Parathyroid adenoma (tissue), 2 donors: ENCODE measurements at regions not wholly inside any gene's neighbourhood (a gene's known extent, or its start where the extent isn't known, plus 50 kb on each side); places are given as distances from the start of the nearest gene placed in this dataset.

ENCODE experiments used
- H2AFZ ChIP-seq: fragments of 300-600 bp; sonication (generic); one replicate; pipeline ENCODE4 v1.7.0; 2017; ENCODE audit warnings: antibody characterized with exemption, mild to moderate bottlenecking
- H3K27ac ChIP-seq: fragments of 300-600 bp; sonication (generic); one replicate; pipeline ENCODE4 v1.7.0; 2017
- H3K27me3 ChIP-seq: fragments of 300-600 bp; sonication (generic); one replicate; pipeline ENCODE4 v1.7.0; 2017; ENCODE audit warnings: low read length; ENCODE audit not compliant: control insufficient read depth, insufficient read depth
- H3K36me3 ChIP-seq: fragments of 300-600 bp; sonication (generic); one replicate; pipeline ENCODE4 v1.7.0; 2017; ENCODE audit warnings: low read length; ENCODE audit not compliant: control insufficient read depth, insufficient read depth
- H3K4me1 ChIP-seq: fragments of 300-600 bp; sonication (generic); one replicate; pipeline ENCODE4 v1.7.0; 2017; ENCODE audit warnings: control low read depth
- H3K4me2 ChIP-seq: fragments of 300-600 bp; sonication (generic); one replicate; pipeline ENCODE4 v1.7.0; 2017; ENCODE audit warnings: low read length
- H3K4me3 ChIP-seq: fragments of 300-600 bp; sonication (generic); one replicate; pipeline ENCODE4 v1.7.0; 2017; ENCODE audit warnings: low read depth, low read length
- H3K79me2 ChIP-seq: fragments of 300-600 bp; sonication (generic); one replicate; pipeline ENCODE4 v1.7.0; 2017; ENCODE audit warnings: control low read depth
- H3K9ac ChIP-seq: fragments of 300-600 bp; sonication (generic); one replicate; pipeline ENCODE4 v1.7.0; 2017; ENCODE audit warnings: mild to moderate bottlenecking
- H3K9me3 ChIP-seq: fragments of 300-600 bp; sonication (generic); one replicate; pipeline ENCODE4 v1.7.0; 2017; ENCODE audit warnings: low read length; ENCODE audit not compliant: control insufficient read depth
- CTCF ChIP-seq: fragments of 300-600 bp; sonication (generic); IDR thresholded peaks from one replicate; pipeline ENCODE4 v1.7.0; 2017; ENCODE audit warnings: antibody characterized with exemption, mild to moderate bottlenecking
- donor health status: primary hyperparathyroidism.

DNA sequence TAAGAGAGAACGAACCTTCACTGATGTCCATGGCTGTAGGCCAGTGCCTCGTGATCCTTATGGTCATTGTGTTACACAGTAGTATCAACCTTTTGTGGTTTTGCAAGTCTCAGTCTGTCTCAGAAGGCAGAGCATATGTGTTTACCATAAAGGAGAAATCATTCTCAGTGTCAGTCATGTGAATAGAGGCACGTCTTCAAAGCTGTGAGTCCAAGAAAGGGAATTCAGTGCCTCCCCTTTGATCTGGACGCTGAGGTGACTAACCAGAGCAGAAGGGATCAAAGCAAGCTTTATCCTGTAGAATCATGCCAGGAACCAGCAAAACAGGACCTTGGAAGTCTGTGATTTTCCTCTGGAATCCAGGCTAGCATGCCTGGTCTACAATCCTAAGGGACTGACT lies 433.9 kb downstream of the DNAH5 start:
- no peaks in the 10 kb centered on the region for H3K27me3 ChIP-seq
- H3K27ac ChIP-seq = no peak overlapping the region
- TF ChIP-seq CTCF = no peak
- no peaks in the 10 kb centered on the region for H3K9me3 ChIP-seq
- no peaks in the 10 kb centered on the region for H3K4me1 ChIP-seq
- H3K4me2 ChIP-seq = no peak overlapping the region
- no peak overlapping the region for H3K4me3 ChIP-seq
- no peaks in the 10 kb centered on the region for H3K36me3 ChIP-seq
- no peak overlapping the region for H2AFZ ChIP-seq
- no peaks in the 10 kb centered on the region for H3K79me2 ChIP-seq
- H3K9ac ChIP-seq = no peak overlapping the region

GRCh38 chr5:13508559-13508958 lies 435.9 kb downstream of the DNAH5 start:
- Histone ChIP-seq H3K79me2 (no peaks in the 10 kb centered on the region), H3K27ac (no peak overlapping the region), H3K4me3 (no peak overlapping the region), H3K9ac (no peak overlapping the region), H3K4me2 (no peak overlapping the region), H2AFZ (no peak overlapping the region), H3K36me3 (no peaks in the 10 kb centered on the region), H3K9me3 (no peaks in the 10 kb centered on the region), H3K27me3 (no peaks in the 10 kb centered on the region), H3K4me1 (no peaks in the 10 kb centered on the region)
- TF ChIP-seq CTCF = no peak

- no peak overlapping the region for H3K4me3 ChIP-seq
- no peaks in the 10 kb centered on the region for H3K4me1 ChIP-seq
- H3K4me2 ChIP-seq = no peak overlapping the region
- H3K27ac ChIP-seq = no peak overlapping the region
- no peak overlapping the region for H2AFZ ChIP-seq
- H3K9ac ChIP-seq = no peak overlapping the region
- no peaks in the 10 kb centered on the region for H3K36me3 ChIP-seq
- no peaks in the 10 kb centered on the region for H3K79me2 ChIP-seq
- H3K27me3 ChIP-seq = no peaks in the 10 kb centered on the region
- TF ChIP-seq CTCF = no peak
- H3K9me3 ChIP-seq = no peaks in the 10 kb centered on the region
These were observed 439.2 kb downstream of the DNAH5 start for GRCh38 chr5:13505326-13505725.

DNA sequence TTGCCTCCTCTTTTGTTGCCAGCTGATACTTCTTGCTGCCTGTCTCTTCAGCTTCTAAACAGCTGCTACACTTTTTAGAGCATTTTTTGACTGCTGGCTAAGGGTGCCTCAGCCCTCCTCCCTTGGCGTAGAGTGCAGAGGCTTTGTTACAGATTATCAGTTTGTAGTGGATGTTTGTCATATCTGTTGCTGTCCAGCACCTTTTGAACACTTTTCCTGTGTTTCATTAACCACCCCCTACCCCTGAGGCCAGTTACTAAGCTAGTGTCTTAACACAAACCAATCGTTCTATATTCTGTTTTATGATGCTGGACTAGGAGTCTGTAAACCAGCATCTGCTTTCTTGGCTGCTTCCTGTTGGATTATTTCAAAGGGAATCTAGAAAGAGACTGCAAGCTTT lies 441.5 kb downstream of the DNAH5 start:
- Histone ChIP-seq H3K4me2 (no peak overlapping the region), H3K27me3 (no peaks in the 10 kb centered on the region), H3K9ac (no peak overlapping the region), H3K4me3 (no peak overlapping the region), H3K27ac (no peak overlapping the region), H3K9me3 (no peaks in the 10 kb centered on the region), H3K4me1 (no peaks in the 10 kb centered on the region), H3K79me2 (no peaks in the 10 kb centered on the region), H2AFZ (no peak overlapping the region), H3K36me3 (no peaks in the 10 kb centered on the region)
- TF ChIP-seq CTCF = no peak

- no peak for TF ChIP-seq CTCF
- H3K9ac ChIP-seq = no peak overlapping the region
- H3K36me3 ChIP-seq = no peaks in the 10 kb centered on the region
These were observed 443.3 kb downstream of the DNAH5 start for GRCh38 chr5:13501176-13501575.

More at GRCh38 chr5:13501176-13501575, 443.3 kb downstream of the DNAH5 start:
- Histone ChIP-seq H3K4me2 (no peak overlapping the region), H3K4me3 (no peak overlapping the region), H3K9me3 (no peaks in the 10 kb centered on the region), H3K27ac (no peak overlapping the region), H3K27me3 (no peaks in the 10 kb centered on the region), H3K79me2 (no peaks in the 10 kb centered on the region), H2AFZ (no peak overlapping the region), H3K4me1 (no peaks in the 10 kb centered on the region)
